Astrocyte of the spinal cord (primary cell): ENCODE measurements at regions not wholly inside any gene's neighbourhood (a gene's known extent, or its start where the extent isn't known, plus 50 kb on each side); places are given as distances from the start of the nearest gene placed in this dataset.

Experiments
- DNase-seq: peaks from one replicate; pipeline ENCODE4 v3.0.0; 2011; ENCODE audit warnings: low read depth, low spot score
- H3K4me3 ChIP-seq: 2 replicates; pipeline ENCODE4 v1.5.1; 2011; ENCODE audit warnings: low read depth, mild to moderate bottlenecking, low read length, moderate library complexity
- CTCF ChIP-seq: IDR thresholded peaks from 2 replicates; pipeline ENCODE4 v1.5.1; 2012; ENCODE audit warnings: low read depth, mild to moderate bottlenecking, low read length, inconsistent platforms
- in situ Hi-C: cut with HindIII; loops from 2 replicates; pipeline ENCODE4 v1.10.0; 2017; ENCODE audit warnings: low sequenced_read_pairs

- TF ChIP-seq CTCF = no peak
- DNase-seq = no peak
- in situ Hi-C loops = no loop called here
- H3K4me3 ChIP-seq = no peak overlapping the region
These were observed 202.2 kb upstream of the PIK3C3 start for GRCh38 chr18:41752826-41753225.

DNA sequence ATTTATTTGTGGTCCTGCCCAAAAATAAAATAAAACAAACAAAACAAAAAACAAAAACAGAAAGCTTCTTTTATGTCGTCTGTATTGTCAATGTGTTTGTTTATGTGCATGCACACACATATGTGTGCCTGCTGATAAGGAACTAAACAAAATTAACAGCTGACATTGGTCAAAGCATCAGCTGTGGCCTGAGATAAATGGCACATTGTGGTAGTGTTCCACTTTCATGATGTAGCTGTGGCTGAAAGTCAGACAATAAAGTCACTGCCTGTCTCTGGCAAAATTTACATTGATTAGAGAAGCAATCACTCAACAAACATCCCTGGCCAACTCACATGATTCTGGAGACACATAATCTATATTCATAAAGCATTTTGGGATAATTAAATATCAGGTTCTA, 203.4 kb upstream of the PIK3C3 start:
- in situ Hi-C loops = no loop called here
- DNase-seq = no peak
- TF ChIP-seq CTCF = no peak
- no peak overlapping the region for H3K4me3 ChIP-seq

DNA sequence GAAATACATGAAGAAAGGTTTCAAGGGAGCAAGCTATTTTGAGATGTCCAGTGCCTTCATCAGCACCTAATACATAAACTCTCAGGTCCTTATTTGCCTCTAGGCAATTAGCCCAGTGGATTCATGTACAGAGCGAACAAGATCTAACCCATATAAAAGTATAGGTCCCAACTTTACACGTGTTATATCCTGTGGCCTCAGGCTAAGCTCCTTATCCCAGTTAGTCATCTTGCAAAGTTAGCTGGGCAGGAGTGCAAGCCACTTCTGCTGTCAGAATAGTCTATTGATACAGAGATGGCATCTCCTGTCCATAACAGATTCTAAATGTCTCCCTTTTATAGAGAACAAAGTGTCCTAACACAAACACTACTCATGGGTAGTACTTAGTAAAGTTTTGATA, 203.9 kb upstream of the PIK3C3 start:
- in situ Hi-C loops = no loop called here
- TF ChIP-seq CTCF = no peak

DNA sequence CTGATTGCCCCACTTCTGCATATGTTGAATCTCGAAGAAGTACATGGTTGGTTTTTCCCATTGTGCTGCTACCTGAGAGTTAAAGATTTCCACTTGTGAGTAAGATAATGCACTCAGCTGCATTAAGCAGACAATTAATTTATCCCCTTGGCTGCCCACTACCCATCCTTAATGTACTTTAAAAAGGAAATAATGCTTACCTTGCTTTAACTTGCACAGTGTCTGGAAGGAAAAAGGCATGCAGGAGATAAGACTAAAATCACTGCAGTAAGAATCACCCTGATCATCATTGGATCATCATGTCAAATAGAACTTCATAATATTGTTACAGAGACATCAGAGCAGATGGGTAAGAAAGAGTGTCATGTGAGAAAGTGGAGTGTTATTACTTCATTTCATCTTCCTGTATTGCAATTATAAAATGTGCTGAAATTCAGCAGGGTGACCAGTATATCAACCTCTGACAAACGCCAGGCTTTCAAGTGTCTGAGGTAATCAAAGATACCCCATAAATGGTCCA, 207.3 kb upstream of the PIK3C3 start:
- TF ChIP-seq CTCF = no peak
- in situ Hi-C loops = no loop called here
- no peak for DNase-seq
- H3K4me3 ChIP-seq = no peak overlapping the region

More for the DNA sequence above, 203.9 kb upstream of the PIK3C3 start:
- H3K4me3 ChIP-seq = no peak overlapping the region
- no peak for DNase-seq

DNA sequence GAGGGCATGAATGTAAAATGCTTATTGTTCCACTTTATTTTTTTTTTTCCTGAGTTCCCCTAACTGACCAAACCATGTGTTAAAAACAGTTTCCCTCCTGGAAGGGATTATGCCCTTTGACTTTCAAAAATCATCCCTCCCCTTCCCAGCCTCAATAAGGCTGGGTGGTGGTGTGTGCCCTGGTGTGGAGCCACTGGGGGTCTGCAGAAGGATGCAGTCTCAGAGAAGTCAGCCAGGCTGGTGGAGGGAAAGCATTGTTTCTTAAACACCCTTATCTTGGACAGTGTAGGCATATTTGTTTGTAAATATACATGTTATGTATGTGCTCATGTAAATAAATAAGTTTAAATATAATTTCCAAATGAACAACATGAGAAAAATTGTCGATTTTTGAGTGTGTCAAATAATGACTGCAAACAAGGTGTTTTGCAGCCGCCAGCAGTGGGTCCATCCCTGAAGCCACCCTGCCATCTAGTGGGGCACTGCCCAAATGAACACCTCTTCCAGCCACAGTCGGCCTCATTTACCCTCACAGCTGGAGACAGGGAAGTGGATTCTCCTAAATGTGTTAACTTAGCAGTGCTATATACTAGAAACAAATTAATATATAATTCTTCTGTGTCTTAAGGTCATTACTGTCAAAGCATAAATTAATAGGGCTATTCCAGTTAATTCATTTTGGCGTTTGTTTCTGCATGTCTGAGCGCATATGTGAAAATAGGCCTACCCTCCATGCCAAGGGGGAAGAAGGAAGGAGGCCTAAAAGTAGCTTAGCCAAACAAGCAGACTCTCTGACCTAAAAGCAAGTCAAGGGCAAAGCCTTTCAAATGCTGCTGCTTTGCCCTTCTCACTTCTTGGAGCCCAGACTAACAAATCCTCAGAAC, 209.6 kb upstream of the PIK3C3 start:
- H3K4me3 ChIP-seq = no peak overlapping the region
- in situ Hi-C loops = no loop called here

DNA sequence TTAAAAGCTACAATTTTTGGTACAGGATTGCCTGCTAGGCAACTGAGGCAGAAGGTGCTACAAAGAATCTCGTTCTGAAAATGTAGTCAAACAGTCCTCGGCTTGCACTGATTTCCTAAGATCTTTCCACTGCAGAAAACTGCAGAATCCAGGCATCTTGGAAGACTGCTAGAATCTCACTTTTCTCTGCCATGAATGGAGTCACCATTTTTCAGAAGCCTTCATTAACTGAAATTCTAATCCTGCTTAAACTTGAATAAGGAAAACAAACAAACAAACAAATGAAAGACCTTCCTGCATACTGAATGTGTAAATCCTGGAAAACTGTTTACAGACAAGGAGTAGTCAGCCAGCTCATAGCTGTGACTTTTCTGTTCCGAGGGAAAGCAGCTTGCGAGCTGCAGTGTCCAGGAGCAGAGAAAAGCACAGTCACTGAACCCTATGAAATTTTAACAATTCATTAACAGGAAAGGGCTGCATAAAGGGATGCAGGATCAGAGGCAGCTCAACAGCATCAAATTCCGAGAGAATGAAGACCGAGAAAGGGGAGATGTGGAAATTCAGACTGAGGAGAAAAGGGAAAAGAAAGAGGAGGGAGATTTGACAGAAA, 210.5 kb upstream of the PIK3C3 start:
- H3K4me3 ChIP-seq = no peak overlapping the region
- in situ Hi-C loops = no loop called here

More for the DNA sequence above, 209.6 kb upstream of the PIK3C3 start:
- DNase-seq = peak; percentile 49
- TF ChIP-seq CTCF = peak; percentile 73

More for the DNA sequence above, 210.5 kb upstream of the PIK3C3 start:
- DNase-seq = no peak
- no peak for TF ChIP-seq CTCF
